Activated T-cell treated with anti-CD3 and anti-CD28 coated beads for 4 hours (primary cell): ENCODE measurements at regions not wholly inside any gene's neighbourhood (a gene's known extent, or its start where the extent isn't known, plus 50 kb on each side); places are given as distances from the start of the nearest gene placed in this dataset.
"Not testable (repeated sequence)": the region's sequence is repeated elsewhere in the genome, so short reads cannot be mapped to it uniquely, and the experiment has no call there.

Experiments
- DNase-seq: peaks from one replicate; pipeline ENCODE4 v3.0.0-alpha.2; 2020

DNA sequence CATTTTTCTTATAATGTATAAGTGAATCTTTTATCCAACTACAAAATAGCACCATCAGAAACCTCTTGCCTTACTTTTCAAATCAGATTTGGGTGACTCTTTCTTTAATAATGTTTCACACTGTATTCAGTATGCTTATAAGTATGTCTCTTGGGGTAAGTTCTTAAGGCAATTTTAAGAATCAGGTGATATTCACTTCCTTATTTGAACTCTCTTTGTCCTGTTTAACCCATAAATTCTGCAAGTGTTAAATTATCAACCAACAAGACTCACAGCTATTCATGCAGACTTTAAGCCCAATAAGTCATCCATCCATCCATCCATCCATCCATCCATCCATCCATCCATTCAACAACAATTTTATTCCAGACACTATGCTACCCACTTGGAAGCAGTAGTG is 142.7 kb upstream of the FBXL17 start:
- DNase-seq, result no peak

- DNase-seq, result no peak
Observed at GRCh38 chr5:108523360-108523759, 141.5 kb upstream of the FBXL17 start.

GRCh38 chr5:108521841-108522506 is 140.1 kb upstream of the FBXL17 start:
- DNase-seq, result no peak

DNA sequence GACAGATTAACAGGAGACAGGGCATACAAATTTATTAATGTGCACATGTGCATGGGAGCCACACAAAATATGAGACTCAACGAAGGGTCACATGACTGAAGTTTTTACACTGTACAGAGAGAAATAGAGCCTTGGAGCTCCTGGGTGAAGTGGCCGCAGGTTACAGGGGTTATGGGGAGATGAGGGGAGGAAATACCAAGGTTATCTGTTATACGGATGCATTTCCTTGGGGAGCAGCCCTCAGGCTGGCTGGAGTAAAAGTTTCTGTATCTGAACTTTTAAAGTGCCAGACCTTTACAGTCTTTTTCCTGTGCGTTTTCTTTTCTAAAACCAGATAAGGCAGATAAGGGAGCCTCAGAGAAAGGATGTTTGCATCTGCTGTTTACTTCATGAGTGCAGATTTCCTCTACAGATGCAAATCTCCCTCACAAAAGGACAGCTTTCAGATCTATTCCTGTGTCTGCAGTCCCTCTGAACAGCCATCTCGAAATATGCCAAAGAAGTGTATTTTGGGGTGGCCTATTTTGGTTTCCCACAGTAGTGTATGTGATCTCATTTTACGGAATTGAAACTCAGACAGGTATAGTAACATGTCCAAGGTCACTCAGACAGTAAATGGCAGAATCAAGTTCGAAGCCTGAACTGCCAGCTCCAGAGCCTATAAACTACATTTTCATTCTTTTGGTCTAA is 139.3 kb upstream of the FBXL17 start:
- no peak for DNase-seq

- DNase-seq, result no peak
Observed at GRCh38 chr5:108516785-108517184, 134.9 kb upstream of the FBXL17 start.

- DNase-seq, result no peak
Observed at GRCh38 chr5:108515517-108516105, 133.7 kb upstream of the FBXL17 start.

DNA sequence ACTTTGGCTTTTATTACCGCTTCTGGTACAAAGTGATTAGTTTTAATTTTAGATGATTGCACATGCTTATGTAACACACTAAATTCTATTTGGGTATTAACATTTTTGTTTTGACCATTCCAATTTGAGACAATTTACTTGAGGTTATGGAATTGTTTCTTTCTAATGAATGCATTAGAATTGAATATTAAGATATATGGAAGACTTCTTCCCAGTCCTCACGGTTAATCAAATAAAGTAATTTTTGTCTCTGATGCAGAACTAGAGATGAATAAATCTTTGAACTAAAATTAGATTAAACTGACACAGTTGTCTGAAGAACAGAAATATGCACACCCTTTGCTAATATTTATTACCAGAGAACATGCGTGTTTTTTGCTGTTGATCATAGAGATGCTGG is 127.1 kb upstream of the FBXL17 start:
- DNase-seq, result no peak

- no peak for DNase-seq
Observed at GRCh38 chr5:108507631-108508030, 125.7 kb upstream of the FBXL17 start.

GRCh38 chr5:108505608-108506007 is 123.7 kb upstream of the FBXL17 start:
- DNase-seq, result no peak

DNA sequence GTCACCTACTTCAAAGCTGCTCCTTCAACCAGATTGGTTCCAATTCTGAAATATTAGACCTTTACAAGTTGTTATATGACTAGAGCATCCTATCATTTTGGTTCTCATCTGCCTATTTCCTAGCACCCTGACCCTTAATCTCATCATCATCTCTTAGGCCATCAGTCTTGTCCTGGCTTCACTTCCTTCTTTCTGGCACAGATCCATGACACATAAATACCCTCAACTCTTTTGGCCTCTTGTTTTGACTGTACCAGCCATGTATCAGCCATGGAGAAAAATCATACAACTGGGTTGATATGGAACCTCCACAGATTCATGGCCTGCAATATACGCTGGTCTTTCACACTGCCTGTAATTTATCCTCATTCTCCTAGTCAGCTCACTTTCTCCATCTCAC is 123.1 kb upstream of the FBXL17 start:
- DNase-seq, result no peak

GRCh38 chr5:108503986-108504385 is 122.1 kb upstream of the FBXL17 start:
- no peak for DNase-seq

GRCh38 chr5:108495615-108496014 is 113.7 kb upstream of the FBXL17 start:
- DNase-seq, result not testable (repeated sequence)

DNA sequence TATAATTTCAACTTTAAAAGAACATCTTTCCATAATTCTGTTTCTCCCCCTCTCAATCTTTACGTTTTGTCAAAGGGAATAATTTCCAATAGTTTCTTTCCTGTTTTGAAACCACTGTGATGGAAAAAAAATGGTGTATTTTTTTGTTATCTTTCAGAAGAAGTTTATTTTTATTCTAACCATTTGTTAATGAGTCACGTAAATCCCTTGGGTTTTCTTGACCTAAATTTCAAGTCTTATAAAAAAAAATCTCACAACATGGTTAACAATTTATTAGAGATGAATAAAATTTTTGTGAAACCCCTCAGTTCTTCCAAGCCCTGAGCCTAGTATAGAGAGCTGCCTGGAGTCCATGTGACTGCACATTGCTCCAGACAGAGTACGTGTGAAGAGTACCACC is 106.1 kb upstream of the FBXL17 start:
- no peak for DNase-seq

DNA sequence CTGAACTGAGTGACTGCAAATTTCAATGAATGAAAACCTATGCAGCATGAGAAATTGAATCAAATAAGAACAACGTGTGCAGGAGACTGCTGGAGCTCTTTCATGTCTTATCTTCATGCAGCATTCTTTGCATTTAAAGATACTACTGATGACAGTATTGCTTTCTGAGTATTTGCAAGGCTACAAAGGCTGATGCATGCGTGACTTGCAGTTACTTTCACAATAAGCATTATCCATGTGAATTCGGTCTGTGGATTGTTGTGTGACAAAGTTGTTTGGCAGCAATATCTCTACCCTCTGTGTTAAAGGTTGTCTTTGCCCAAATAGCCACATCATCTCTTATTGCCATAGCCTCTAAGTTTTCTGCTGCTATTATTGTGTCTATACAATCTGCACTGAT is 102.1 kb upstream of the FBXL17 start:
- no peak for DNase-seq

- DNase-seq, result no peak
Observed at GRCh38 chr5:108481355-108481931, 99.5 kb upstream of the FBXL17 start.

DNA sequence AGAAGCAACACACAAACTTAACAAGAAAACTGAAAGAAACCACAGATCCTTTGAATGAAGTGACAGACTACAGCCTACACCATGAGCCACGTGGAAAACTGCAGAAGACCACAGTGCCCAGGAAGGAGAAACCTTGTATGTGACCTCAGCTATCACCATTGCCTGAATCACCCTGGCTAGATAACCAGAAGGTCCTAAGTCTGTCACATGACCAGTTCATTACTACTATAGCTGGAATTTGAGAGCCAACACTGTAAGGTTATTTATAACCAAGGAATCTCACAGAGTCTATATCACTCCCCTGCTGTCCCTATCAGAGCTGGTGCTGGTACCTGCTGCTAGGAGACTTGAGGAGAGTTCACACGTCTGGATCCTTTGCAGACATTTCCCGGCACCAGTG is 90.3 kb upstream of the FBXL17 start:
- no peak for DNase-seq

- no peak for DNase-seq
Observed at GRCh38 chr5:108467563-108467962, 85.7 kb upstream of the FBXL17 start.

GRCh38 chr5:108461628-108462367 is 79.9 kb upstream of the FBXL17 start:
- no peak for DNase-seq

GRCh38 chr5:108459769-108460168 is 77.9 kb upstream of the FBXL17 start:
- no peak for DNase-seq

- no peak for DNase-seq
Observed at GRCh38 chr5:108451269-108451668, 69.4 kb upstream of the FBXL17 start.

GRCh38 chr5:108444130-108444529 is 62.2 kb upstream of the FBXL17 start:
- DNase-seq, result not testable (repeated sequence)

DNA sequence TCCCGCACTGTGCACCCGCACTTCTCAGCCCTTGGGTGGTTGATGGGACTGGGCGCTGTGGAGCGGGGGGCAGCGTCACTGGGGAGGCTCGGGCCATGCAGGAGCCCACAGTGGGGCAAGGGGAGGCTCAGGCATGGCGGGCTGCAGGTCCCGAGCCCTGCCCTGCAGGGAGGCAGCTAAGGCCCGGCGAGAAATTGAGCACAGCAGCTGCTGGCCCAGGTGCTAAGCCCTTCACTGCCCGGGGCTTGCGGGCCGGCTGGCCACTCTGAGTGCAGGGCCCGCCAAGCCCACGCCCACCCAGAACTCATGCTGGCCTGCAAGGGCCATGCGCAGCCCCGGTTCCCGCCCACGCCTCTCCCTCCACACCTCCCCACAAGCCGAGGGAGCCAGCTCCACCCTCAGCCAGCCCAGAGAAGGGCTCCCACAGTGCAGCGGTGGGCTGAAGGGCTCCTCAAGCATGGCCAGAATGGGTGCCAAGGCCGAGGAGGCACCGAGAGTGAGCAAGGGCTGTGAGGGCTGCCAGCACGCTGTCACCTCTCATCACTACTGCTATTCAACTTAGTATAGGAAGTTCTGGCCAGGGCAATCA is 60.3 kb upstream of the FBXL17 start:
- not testable (repeated sequence) for DNase-seq

GRCh38 chr5:108437425-108437824 is 55.5 kb upstream of the FBXL17 start:
- DNase-seq, result no peak
